Fibroblast of lung (primary cell): ENCODE measurements at regions not wholly inside any gene's neighbourhood (a gene's known extent, or its start where the extent isn't known, plus 50 kb on each side); places are given as distances from the start of the nearest gene placed in this dataset.

Source experiments
- DNase-seq, 2 donors: peaks; one replicate each; pipeline versions ENCODE4 v3.0.0 to v3.0.0-alpha.2; 2010; ENCODE audit warnings: low read depth in 2 of 2
- H2AFZ ChIP-seq: 2 replicates; pipeline ENCODE4 v1.5.1; 2012; ENCODE audit warnings: low read length, control low read depth, inconsistent platforms
- H3K27ac ChIP-seq: 2 replicates; pipeline ENCODE4 v1.5.1; 2011; ENCODE audit warnings: low read length, control low read depth; ENCODE audit not compliant: insufficient read depth
- H3K27me3 ChIP-seq: 2 replicates; pipeline ENCODE4 v1.5.1; 2011; ENCODE audit warnings: mild to moderate bottlenecking, low read length; ENCODE audit not compliant: control insufficient read depth, insufficient read depth
- H3K36me3 ChIP-seq: 2 replicates; pipeline ENCODE4 v1.5.1; 2011; ENCODE audit warnings: low read length; ENCODE audit not compliant: control insufficient read depth, insufficient read depth
- H3K4me1 ChIP-seq: 2 replicates; pipeline ENCODE4 v1.5.1; 2011; ENCODE audit warnings: low read length; ENCODE audit not compliant: control insufficient read depth, insufficient read depth; ENCODE audit errors: extremely low read depth
- H3K4me2 ChIP-seq: 2 replicates; pipeline ENCODE4 v1.5.1; 2011; ENCODE audit warnings: low read length, control low read depth; ENCODE audit not compliant: insufficient read depth; ENCODE audit errors: extremely low read depth
- H3K4me3 ChIP-seq, 4 experiments: fragments of 200-600 bp in 1 of 4; sonication (generic) in 1 of 4; replicated peaks in 1 of 4; 2 replicates each; pipeline ENCODE4 v1.5.1; 2011 to 2016; ENCODE audit warnings: low read length in 4 of 4, low read depth in 3 of 4, mild to moderate bottlenecking in 3 of 4, control low read depth in 2 of 4, inconsistent platforms in 1 of 4, mixed read lengths in 1 of 4; ENCODE audit not compliant: insufficient read depth in 1 of 4; ENCODE audit errors: control extremely low read depth in 1 of 4
- H3K79me2 ChIP-seq: 2 replicates; pipeline ENCODE4 v1.5.1; 2012; ENCODE audit warnings: mild to moderate bottlenecking, low read length, inconsistent platforms; ENCODE audit not compliant: control insufficient read depth, insufficient read depth
- H3K9ac ChIP-seq: 2 replicates; pipeline ENCODE4 v1.5.1; 2011; ENCODE audit warnings: mild to moderate bottlenecking, low read length, control low read depth; ENCODE audit not compliant: insufficient read depth
- H3K9me3 ChIP-seq: 2 replicates; pipeline ENCODE4 v1.5.1; 2012; ENCODE audit warnings: low read depth, low read length; ENCODE audit not compliant: control insufficient read depth, insufficient read depth
- H4K20me1 ChIP-seq: 2 replicates; pipeline ENCODE4 v1.5.1; 2011; ENCODE audit warnings: low read length; ENCODE audit not compliant: control insufficient read depth, insufficient read depth; ENCODE audit errors: extremely low read depth
- CTCF ChIP-seq, 2 donors: IDR thresholded peaks in 1 of 2; conservative IDR thresholded peaks in 1 of 2; 1 replicate in 1 of 2; 2 replicates in 1 of 2; pipeline ENCODE4 v1.5.1; 2011 to 2012; ENCODE audit warnings: low read length in 2 of 2, control low read depth in 1 of 2, inconsistent platforms in 1 of 2, low read depth in 1 of 2, mild to moderate bottlenecking in 1 of 2
- EZH2 ChIP-seq: IDR thresholded peaks from 2 replicates; pipeline ENCODE4 v1.5.1; 2012; ENCODE audit warnings: low read length, control low read depth, mild to moderate bottlenecking; ENCODE audit errors: missing control alignments

DNA sequence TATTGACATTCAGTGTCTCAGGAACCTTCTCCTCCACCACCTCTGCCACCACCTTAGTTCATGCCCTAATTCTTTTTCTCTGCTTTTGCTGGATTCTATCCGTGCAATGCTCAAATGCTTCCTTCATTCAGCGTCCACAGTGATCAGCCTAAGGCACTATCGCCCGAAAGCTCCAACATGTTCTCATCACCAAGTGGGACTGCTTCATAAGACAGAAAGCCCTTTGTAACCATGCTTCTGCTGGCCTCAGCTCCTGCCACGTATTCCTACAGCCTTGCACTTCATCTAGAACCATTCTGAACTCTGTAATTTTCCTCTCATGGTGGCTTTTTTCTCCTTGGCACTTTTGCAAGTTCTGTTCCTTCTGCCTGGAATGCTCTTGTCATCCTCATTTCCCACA lies 222.9 kb downstream of the HNMT start:
- no peaks in the 10 kb centered on the region for H3K27me3 ChIP-seq
- no peak overlapping the region for H3K4me2 ChIP-seq
- H3K4me1 ChIP-seq = no peaks in the 10 kb centered on the region
- no peaks in the 10 kb centered on the region for H3K9me3 ChIP-seq
- H3K4me3 ChIP-seq = no peak overlapping the region
- no peaks in the 10 kb centered on the region for H4K20me1 ChIP-seq
- no peak overlapping the region for H3K9ac ChIP-seq
- H3K79me2 ChIP-seq = no peaks in the 10 kb centered on the region
- no peak overlapping the region for H2AFZ ChIP-seq
- H3K27ac ChIP-seq = no peak overlapping the region
- DNase-seq = no peak
- no peak for TF ChIP-seq CTCF (conservative IDR thresholded peaks at IDR 0.05 in 1 of 2, IDR thresholded peaks at IDR 0.05 in 1 of 2; ENCODE audit: low read depth in 1 of 2, low read length in 2 of 2)
- TF ChIP-seq EZH2 = no peak
- no peaks in the 10 kb centered on the region for H3K36me3 ChIP-seq

DNA sequence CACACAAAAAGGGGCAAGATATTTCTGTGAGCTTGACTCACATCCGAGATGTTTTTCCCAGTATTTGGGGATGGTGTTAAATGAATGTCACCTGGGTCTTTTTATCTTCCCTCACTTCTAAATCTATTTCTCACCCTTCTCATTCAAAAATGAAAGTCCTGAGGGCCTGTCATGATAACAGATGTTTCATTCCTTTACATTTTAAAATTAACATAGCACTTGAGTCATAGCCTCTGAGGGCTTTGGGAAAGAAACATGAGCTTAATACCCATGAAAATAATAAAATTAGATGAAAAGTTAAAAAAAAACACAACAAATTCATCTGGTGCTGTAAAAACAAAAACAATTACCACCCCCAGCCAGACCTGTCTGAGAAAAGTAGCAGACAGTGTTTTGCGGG lies 226.7 kb downstream of the HNMT start:
- no peak overlapping the region for H3K4me3 ChIP-seq
- TF ChIP-seq CTCF (conservative IDR thresholded peaks at IDR 0.05 in 1 of 2, IDR thresholded peaks at IDR 0.05 in 1 of 2; ENCODE audit: low read depth in 1 of 2, low read length in 2 of 2) = no peak
- no peak for TF ChIP-seq EZH2
- no peak overlapping the region for H3K4me2 ChIP-seq
- no peaks in the 10 kb centered on the region for H3K4me1 ChIP-seq
- no peak for DNase-seq
- no peaks in the 10 kb centered on the region for H4K20me1 ChIP-seq
- H3K9ac ChIP-seq = no peak overlapping the region
- H2AFZ ChIP-seq = no peak overlapping the region
- H3K27me3 ChIP-seq = no peaks in the 10 kb centered on the region
- no peaks in the 10 kb centered on the region for H3K9me3 ChIP-seq
- no peaks in the 10 kb centered on the region for H3K79me2 ChIP-seq
- no peak overlapping the region for H3K27ac ChIP-seq
- H3K36me3 ChIP-seq = no peaks in the 10 kb centered on the region

DNA sequence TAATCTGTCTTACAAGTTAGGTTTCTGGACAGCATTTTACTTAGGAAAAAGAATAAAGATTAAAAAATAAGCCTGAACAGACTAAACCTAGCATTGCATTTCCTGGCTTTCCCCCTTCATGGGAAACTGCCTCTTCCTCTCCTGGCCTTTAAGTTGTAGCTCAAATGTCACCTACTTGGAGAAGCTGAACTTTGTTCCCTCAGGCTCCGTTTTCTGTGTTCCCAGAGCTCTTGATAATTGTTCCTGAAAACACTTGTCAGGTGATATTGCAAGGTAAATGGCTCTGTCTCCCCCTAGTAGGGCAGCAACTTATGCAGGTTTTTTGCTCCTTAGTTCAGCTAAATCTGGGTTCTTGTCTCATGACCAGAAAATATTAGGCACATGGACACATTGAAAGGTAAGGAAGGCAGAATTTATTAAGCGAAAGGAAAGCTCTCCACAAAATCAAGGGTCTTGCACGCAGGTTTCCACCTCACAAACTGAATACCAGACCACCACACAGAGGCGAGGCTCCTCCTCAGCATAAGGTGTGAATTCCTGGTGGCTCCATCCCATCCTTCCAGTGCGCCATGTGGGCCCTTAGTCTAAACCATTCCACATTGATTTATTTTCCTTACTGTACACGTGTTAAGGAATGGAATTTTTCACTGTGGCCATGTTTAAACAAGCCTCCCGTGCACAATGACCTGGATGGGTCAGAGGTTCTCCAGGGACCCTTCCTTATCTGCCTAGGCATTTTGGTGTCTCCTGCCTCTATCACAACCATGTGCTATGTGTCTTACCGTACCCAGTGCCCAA lies 229.3 kb downstream of the HNMT start:
- H3K27ac ChIP-seq = no peak overlapping the region
- H2AFZ ChIP-seq = no peak overlapping the region
- no peaks in the 10 kb centered on the region for H3K27me3 ChIP-seq
- H3K4me2 ChIP-seq = no peak overlapping the region
- H3K36me3 ChIP-seq = no peaks in the 10 kb centered on the region
- H3K9me3 ChIP-seq = no peaks in the 10 kb centered on the region
- TF ChIP-seq CTCF (conservative IDR thresholded peaks at IDR 0.05 in 1 of 2, IDR thresholded peaks at IDR 0.05 in 1 of 2; ENCODE audit: low read depth in 1 of 2, low read length in 2 of 2) = no peak
- TF ChIP-seq EZH2 = no peak
- no peaks in the 10 kb centered on the region for H3K79me2 ChIP-seq
- H3K9ac ChIP-seq = no peak overlapping the region
- H3K4me1 ChIP-seq = no peaks in the 10 kb centered on the region
- DNase-seq = no peak
- H3K4me3 ChIP-seq = no peak overlapping the region
- no peaks in the 10 kb centered on the region for H4K20me1 ChIP-seq
